ENCODE measurements at regions not wholly inside any gene's neighbourhood (a gene's known extent, or its start where the extent isn't known, plus 50 kb on each side); places are given as distances from the start of the nearest gene placed in this dataset.

- H3K36me3 Mint-ChIP-seq (ENCODE audit: insufficient read depth, unreplicated experiment), result no peaks in the 10 kb centered on the region
- H3K27me3 ChIP-seq (replicated peaks; ENCODE audit: control insufficient read depth, insufficient read depth, low read length), result no peaks in the 10 kb centered on the region
- H3K4me3 ChIP-seq (ENCODE audit: low read depth, low read length), result no peak overlapping the region
- H3K4me1 Mint-ChIP-seq (ENCODE audit: low read depth, unreplicated experiment), result no peaks in the 10 kb centered on the region
- no peak for TF ChIP-seq CTCF (IDR thresholded peaks at IDR 0.05; ENCODE audit: insufficient read depth in 1 of 2, low read depth in 1 of 2, low read length in 1 of 2, severe bottlenecking in 1 of 2, unreplicated experiment in 1 of 2)
- no peak for DNase-seq
- CTCF ChIA-PET, result no interaction called here
- H3K4me3 Mint-ChIP-seq (ENCODE audit: unreplicated experiment), result no peak overlapping the region
- intact Hi-C loops (cut with micrococcal nuclease; ENCODE audit: unreplicated experiment), result no loop called here
- H3K36me3 ChIP-seq (ENCODE audit: control insufficient read depth, insufficient read depth, low read length), result no peaks in the 10 kb centered on the region
- no peaks in the 10 kb centered on the region for H3K9me3 Mint-ChIP-seq (ENCODE audit: unreplicated experiment)
- H3K27me3 Mint-ChIP-seq (ENCODE audit: insufficient read depth, unreplicated experiment), result peaks cover 12% of the 10 kb centered on the region
- no TSS peak for BruUV-seq (replicated peaks)
- no peaks in the 10 kb centered on the region for H3K4me1 ChIP-seq
- H3K9me3 ChIP-seq, result no peaks in the 10 kb centered on the region
- no peak overlapping the region for H3K27ac Mint-ChIP-seq (ENCODE audit: unreplicated experiment)
- POLR2A ChIA-PET, result no interaction called here
Measured at GRCh38 chr15:96792216-96792615, 461.7 kb downstream of the NR2F2 start.

- DNase-seq, result no peak
- Histone ChIP-seq H3K27me3 (replicated peaks; ENCODE audit: control insufficient read depth, insufficient read depth, low read length) (no peaks in the 10 kb centered on the region), H3K9me3 (no peaks in the 10 kb centered on the region), H3K4me1 (no peaks in the 10 kb centered on the region), H3K4me3 (ENCODE audit: low read depth, low read length) (no peak overlapping the region), H3K36me3 (ENCODE audit: control insufficient read depth, insufficient read depth, low read length) (no peaks in the 10 kb centered on the region)
- H3K4me3 Mint-ChIP-seq (ENCODE audit: unreplicated experiment), result no peak overlapping the region
- BruUV-seq (replicated peaks), result no TSS peak
- intact Hi-C loops (cut with micrococcal nuclease; ENCODE audit: unreplicated experiment), result no loop called here
- no peak for TF ChIP-seq CTCF (IDR thresholded peaks at IDR 0.05; ENCODE audit: insufficient read depth in 1 of 2, low read depth in 1 of 2, low read length in 1 of 2, severe bottlenecking in 1 of 2, unreplicated experiment in 1 of 2)
- H3K27ac Mint-ChIP-seq (ENCODE audit: unreplicated experiment), result no peak overlapping the region
- H3K36me3 Mint-ChIP-seq (ENCODE audit: insufficient read depth, unreplicated experiment), result no peaks in the 10 kb centered on the region
- H3K9me3 Mint-ChIP-seq (ENCODE audit: unreplicated experiment), result no peaks in the 10 kb centered on the region
- POLR2A ChIA-PET, result no interaction called here
- no peaks in the 10 kb centered on the region for H3K4me1 Mint-ChIP-seq (ENCODE audit: low read depth, unreplicated experiment)
- H3K27me3 Mint-ChIP-seq (ENCODE audit: insufficient read depth, unreplicated experiment), result peaks cover 20% of the 10 kb centered on the region
- CTCF ChIA-PET, result no interaction called here
Measured at GRCh38 chr15:96796841-96797240, 466.3 kb downstream of the NR2F2 start.

- BruUV-seq (replicated peaks), result no TSS peak
- no peak for DNase-seq
- Mint-ChIP-seq H3K27ac (ENCODE audit: unreplicated experiment) (no peak overlapping the region), H3K9me3 (ENCODE audit: unreplicated experiment) (no peaks in the 10 kb centered on the region), H3K4me3 (ENCODE audit: unreplicated experiment) (no peak overlapping the region), H3K27me3 (ENCODE audit: insufficient read depth, unreplicated experiment) (peaks cover 21% of the 10 kb centered on the region), H3K4me1 (ENCODE audit: low read depth, unreplicated experiment) (no peaks in the 10 kb centered on the region), H3K36me3 (ENCODE audit: insufficient read depth, unreplicated experiment) (no peaks in the 10 kb centered on the region)
- H3K4me1 ChIP-seq, result no peaks in the 10 kb centered on the region
- no peaks in the 10 kb centered on the region for H3K9me3 ChIP-seq
- H3K27me3 ChIP-seq (replicated peaks; ENCODE audit: control insufficient read depth, insufficient read depth, low read length), result no peaks in the 10 kb centered on the region
- no peaks in the 10 kb centered on the region for H3K36me3 ChIP-seq (ENCODE audit: control insufficient read depth, insufficient read depth, low read length)
- intact Hi-C loops (cut with micrococcal nuclease; ENCODE audit: unreplicated experiment), result no loop called here
- CTCF ChIA-PET, result no interaction called here
- POLR2A ChIA-PET, result no interaction called here
- no peak overlapping the region for H3K4me3 ChIP-seq (ENCODE audit: low read depth, low read length)
- TF ChIP-seq CTCF (IDR thresholded peaks at IDR 0.05; ENCODE audit: insufficient read depth in 1 of 2, low read depth in 1 of 2, low read length in 1 of 2, severe bottlenecking in 1 of 2, unreplicated experiment in 1 of 2), result no peak
Measured at GRCh38 chr15:96801576-96802150, 471.2 kb downstream of the NR2F2 start.
